HCEC 1CT (cell line): ENCODE measurements at regions not wholly inside any gene's neighbourhood (a gene's known extent, or its start where the extent isn't known, plus 50 kb on each side); places are given as distances from the start of the nearest gene placed in this dataset.

Experiments used
- DNase-seq: peaks from one replicate; pipeline ENCODE4 v3.0.0-alpha.2; 2017

GRCh38 chr22:44442186-44442815 lies 55.7 kb downstream of the RTL6 start:
- DNase-seq = no peak

- DNase-seq = no peak
These were observed 56.4 kb downstream of the RTL6 start for GRCh38 chr22:44441401-44442185.

GRCh38 chr22:44440224-44441160 lies 57.5 kb downstream of the RTL6 start:
- DNase-seq = no peak

GRCh38 chr22:44439356-44440223 lies 58.4 kb downstream of the RTL6 start:
- no peak for DNase-seq

GRCh38 chr22:44438481-44439131 lies 59.4 kb downstream of the RTL6 start:
- no peak for DNase-seq

- DNase-seq = no peak
These were observed 60.0 kb downstream of the RTL6 start for GRCh38 chr22:44438056-44438455.

- no peak for DNase-seq
These were observed 60.6 kb downstream of the RTL6 start for GRCh38 chr22:44437216-44438055.

- DNase-seq = no peak
These were observed 61.3 kb downstream of the RTL6 start for GRCh38 chr22:44436736-44437135.

- no peak for DNase-seq
These were observed 66.8 kb downstream of the RTL6 start for GRCh38 chr22:44431256-44431655.

GRCh38 chr22:44430716-44431115 lies 67.3 kb downstream of the RTL6 start:
- no peak for DNase-seq

GRCh38 chr22:44429941-44430587 lies 68.0 kb downstream of the RTL6 start:
- no peak for DNase-seq

- no peak for DNase-seq
These were observed 68.8 kb downstream of the RTL6 start for GRCh38 chr22:44428941-44429830.

- no peak for DNase-seq
These were observed 70.2 kb downstream of the RTL6 start for GRCh38 chr22:44427611-44428470.

- no peak for DNase-seq
These were observed 71.1 kb downstream of the RTL6 start for GRCh38 chr22:44426981-44427380.

- no peak for DNase-seq
These were observed 72.4 kb downstream of the RTL6 start for GRCh38 chr22:44425694-44426045.

- no peak for DNase-seq
These were observed 73.0 kb downstream of the RTL6 start for GRCh38 chr22:44424867-44425693.

GRCh38 chr22:44424359-44424682 lies 73.7 kb downstream of the RTL6 start:
- DNase-seq = no peak
